ENCODE measurements at regions not wholly inside any gene's neighbourhood (a gene's known extent, or its start where the extent isn't known, plus 50 kb on each side); places are given as distances from the start of the nearest gene placed in this dataset.

DNA sequence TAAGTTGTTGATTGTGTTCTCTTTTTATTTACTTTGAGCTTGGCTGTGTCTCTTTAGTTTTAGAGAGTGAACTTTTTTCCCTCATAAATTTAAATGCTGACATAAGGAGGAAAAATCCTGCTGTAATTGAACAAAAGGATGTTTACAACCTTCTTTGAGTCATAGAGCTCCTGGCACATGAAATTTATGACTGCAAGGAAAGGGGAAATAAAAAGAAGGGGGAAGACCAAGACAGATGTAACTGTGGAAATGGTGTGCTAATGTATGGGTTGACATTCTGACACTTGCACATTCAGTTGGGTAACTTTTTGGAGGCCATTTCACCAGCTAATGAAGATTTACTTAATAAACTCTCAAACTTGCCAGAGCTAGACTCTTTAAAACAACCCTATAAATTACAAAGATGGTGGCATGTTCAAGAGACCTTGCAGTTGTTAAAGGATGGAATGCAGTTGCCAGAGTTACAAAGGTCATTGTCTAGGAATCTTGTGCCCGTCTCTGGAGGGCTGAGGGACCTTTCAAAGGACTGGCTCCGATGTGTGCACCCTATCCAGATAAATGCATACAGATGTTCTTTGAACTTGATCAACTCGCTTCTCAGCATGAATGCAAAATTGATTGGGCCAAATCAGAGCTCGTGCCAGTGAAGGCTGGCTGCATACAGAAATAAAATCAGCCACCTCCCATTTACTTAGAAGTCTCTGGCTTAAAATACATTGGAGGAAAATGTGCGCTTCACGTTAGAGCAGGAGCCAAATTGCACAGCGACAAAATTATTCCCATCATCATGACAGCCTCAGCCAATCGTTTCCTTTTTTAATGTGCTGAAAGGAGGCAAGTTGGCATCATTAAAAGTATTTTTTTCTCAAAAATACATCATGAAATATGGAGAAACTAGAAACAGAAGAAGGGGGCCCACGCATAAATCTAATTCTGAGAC lies 289.0 kb upstream of the XYLT1 start:
- TF ChIP-seq POLR2AphosphoS5 (IDR thresholded peaks at IDR 0.05; ENCODE audit: low read depth, low read length) (no peak), SIN3A (IDR thresholded peaks at IDR 0.05; ENCODE audit: borderline replicate concordance, insufficient read depth, low read length) (no peak)
- TF ChIP-seq, protein P1, sequence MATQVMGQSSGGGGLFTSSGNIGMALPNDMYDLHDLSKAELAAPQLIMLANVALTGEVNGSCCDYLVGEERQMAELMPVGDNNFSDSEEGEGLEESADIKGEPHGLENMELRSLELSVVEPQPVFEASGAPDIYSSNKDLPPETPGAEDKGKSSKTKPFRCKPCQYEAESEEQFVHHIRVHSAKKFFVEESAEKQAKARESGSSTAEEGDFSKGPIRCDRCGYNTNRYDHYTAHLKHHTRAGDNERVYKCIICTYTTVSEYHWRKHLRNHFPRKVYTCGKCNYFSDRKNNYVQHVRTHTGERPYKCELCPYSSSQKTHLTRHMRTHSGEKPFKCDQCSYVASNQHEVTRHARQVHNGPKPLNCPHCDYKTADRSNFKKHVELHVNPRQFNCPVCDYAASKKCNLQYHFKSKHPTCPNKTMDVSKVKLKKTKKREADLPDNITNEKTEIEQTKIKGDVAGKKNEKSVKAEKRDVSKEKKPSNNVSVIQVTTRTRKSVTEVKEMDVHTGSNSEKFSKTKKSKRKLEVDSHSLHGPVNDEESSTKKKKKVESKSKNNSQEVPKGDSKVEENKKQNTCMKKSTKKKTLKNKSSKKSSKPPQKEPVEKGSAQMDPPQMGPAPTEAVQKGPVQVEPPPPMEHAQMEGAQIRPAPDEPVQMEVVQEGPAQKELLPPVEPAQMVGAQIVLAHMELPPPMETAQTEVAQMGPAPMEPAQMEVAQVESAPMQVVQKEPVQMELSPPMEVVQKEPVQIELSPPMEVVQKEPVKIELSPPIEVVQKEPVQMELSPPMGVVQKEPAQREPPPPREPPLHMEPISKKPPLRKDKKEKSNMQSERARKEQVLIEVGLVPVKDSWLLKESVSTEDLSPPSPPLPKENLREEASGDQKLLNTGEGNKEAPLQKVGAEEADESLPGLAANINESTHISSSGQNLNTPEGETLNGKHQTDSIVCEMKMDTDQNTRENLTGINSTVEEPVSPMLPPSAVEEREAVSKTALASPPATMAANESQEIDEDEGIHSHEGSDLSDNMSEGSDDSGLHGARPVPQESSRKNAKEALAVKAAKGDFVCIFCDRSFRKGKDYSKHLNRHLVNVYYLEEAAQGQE (IDR thresholded peaks at IDR 0.05; ENCODE audit: insufficient read depth in 1 of 2, low read depth in 2 of 2, low read length in 2 of 2): no peak
